ENCODE measurements at regions not wholly inside any gene's neighbourhood (a gene's known extent, or its start where the extent isn't known, plus 50 kb on each side); places are given as distances from the start of the nearest gene placed in this dataset.
"Not testable (repeated sequence)": the region's sequence is repeated elsewhere in the genome, so short reads cannot be mapped to it uniquely, and the experiment has no call there.

DNA sequence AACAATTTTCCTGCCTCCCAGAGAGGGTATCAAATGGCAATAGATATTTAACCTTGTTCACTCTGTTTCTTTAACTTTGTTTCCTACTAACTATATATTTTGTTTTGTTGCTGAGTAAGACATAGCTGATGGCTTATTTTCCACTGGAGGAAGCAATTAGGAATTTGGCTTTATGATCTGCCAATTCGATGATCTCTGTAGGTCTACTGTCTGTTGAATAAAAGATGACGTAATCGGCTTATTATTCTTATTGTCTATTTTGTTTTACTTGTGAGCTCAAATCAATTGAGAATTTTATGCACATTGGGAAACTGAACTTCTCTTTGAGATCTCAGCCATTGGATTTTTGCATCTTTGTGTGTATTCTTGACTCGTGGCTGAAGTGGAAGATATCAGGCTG lies 862.6 kb downstream of the EFNB2 start:
- H3K27me3 ChIP-seq (ENCODE audit: low read length) = no peaks in the 10 kb centered on the region
- H3K4me3 ChIP-seq (ENCODE audit: low read length) = no peak overlapping the region
- TF ChIP-seq EZH2phosphoT487 (IDR thresholded peaks at IDR 0.05; ENCODE audit: borderline replicate concordance, low read length) (no peak), EZH2 (IDR thresholded peaks at IDR 0.05; ENCODE audit: low read length, unreplicated experiment) (no peak)
- TF ChIP-seq, protein P1, sequence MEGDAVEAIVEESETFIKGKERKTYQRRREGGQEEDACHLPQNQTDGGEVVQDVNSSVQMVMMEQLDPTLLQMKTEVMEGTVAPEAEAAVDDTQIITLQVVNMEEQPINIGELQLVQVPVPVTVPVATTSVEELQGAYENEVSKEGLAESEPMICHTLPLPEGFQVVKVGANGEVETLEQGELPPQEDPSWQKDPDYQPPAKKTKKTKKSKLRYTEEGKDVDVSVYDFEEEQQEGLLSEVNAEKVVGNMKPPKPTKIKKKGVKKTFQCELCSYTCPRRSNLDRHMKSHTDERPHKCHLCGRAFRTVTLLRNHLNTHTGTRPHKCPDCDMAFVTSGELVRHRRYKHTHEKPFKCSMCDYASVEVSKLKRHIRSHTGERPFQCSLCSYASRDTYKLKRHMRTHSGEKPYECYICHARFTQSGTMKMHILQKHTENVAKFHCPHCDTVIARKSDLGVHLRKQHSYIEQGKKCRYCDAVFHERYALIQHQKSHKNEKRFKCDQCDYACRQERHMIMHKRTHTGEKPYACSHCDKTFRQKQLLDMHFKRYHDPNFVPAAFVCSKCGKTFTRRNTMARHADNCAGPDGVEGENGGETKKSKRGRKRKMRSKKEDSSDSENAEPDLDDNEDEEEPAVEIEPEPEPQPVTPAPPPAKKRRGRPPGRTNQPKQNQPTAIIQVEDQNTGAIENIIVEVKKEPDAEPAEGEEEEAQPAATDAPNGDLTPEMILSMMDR (conservative IDR thresholded peaks at IDR 0.05; ENCODE audit: low read depth, low read length) = no peak
- H3F3A ChIP-seq (ENCODE audit: low read length, unreplicated experiment) = no peaks in the 10 kb centered on the region
- ATAC-seq (no peak), DNase-seq (no peak)
- H3K9me3 ChIP-seq (ENCODE audit: low read length) = no peaks in the 10 kb centered on the region
- ChIA-PET POLR2A (ENCODE audit: unreplicated experiment) (no interaction called here), CTCF (no interaction called here)
- BruUV-seq (replicated peaks) = no TSS peak
- no peak overlapping the region for H2AFZ ChIP-seq (ENCODE audit: low read length)
- no peaks in the 10 kb centered on the region for H4K20me1 ChIP-seq (ENCODE audit: low read length)
- H3K9me2 ChIP-seq (replicated peaks; ENCODE audit: low read length) = no peaks in the 10 kb centered on the region
- H3K27ac ChIP-seq (ENCODE audit: low read length) = no peak overlapping the region
- H3K79me2 ChIP-seq (ENCODE audit: low read length) = no peaks in the 10 kb centered on the region
- H3K4me1 ChIP-seq (ENCODE audit: insufficient read depth, low read length) = no peaks in the 10 kb centered on the region
- H3K36me3 ChIP-seq (ENCODE audit: low read depth, low read length) = no peaks in the 10 kb centered on the region
- H3K4me2 ChIP-seq (ENCODE audit: low read length) = no peak overlapping the region
- intact Hi-C loops (cut with micrococcal nuclease) = no loop called here
- no peak overlapping the region for H3K9ac ChIP-seq (ENCODE audit: low read length)

DNA sequence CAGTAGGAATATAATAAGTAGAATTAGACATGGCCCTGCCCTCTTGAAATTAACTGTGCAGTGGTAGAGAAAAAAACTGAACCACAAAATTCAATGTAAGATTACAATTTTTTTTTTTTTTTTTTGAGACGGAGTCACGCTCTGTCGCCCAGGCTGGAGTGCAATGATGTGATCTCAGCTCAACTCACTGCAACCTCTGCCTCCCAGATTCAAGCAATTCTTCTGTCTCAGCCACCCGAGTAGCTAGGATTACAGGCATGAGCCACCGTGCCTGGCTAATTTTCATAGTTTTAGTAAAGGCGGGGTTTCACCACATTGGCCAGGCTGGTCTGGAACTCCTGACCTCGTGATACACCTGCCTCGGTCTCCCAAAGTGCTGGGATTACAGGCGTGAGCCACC lies 864.3 kb downstream of the EFNB2 start:
- POLR2A ChIA-PET (ENCODE audit: unreplicated experiment); BruUV-seq (replicated peaks); H2AFZ ChIP-seq (ENCODE audit: low read length): not testable (repeated sequence)

DNA sequence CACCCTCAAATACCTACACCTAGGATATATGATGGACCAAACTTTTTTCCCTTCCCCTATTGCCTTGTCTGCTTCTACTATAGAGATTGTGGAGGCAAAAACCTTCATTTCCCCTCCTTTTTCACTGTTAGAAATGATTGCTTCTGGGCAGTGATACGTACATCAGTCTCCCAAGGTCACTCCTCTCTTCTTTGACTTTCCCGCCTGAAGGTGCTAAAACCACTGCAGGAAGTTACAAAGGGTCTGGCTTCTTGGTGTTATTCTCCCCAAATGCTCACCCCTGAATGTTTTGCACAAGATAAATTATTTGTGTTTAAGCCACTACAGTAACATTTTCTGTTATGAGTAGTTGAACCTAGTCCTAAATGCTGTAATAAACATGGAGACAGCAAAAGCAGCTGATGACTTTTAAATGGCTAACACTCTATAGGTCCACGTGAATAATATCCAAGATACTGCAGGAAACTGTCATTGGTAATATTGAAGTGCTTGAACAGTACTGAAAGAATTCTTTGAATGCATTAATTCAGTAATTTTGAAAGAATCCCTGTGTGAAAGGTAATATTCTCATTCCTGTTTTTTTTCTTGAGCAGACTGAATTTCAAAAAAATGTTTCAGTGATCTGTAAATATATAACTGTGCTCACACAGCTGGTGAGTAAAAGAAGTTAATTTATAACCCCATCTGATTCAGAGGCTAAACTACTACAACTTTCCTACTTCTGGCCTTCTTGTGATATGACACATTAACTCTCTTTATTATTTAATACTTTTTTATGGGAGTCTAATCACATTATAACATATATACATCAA lies 865.1 kb downstream of the EFNB2 start:
- no peaks in the 10 kb centered on the region for H3K27me3 ChIP-seq (ENCODE audit: low read length)
- CTCF ChIA-PET = no interaction called here
- POLR2A ChIA-PET (ENCODE audit: unreplicated experiment) = no interaction called here
- H2AFZ ChIP-seq (ENCODE audit: low read length) = no peak overlapping the region
- intact Hi-C loops (cut with micrococcal nuclease) = no loop called here
- no peaks in the 10 kb centered on the region for H3K79me2 ChIP-seq (ENCODE audit: low read length)
- DNase-seq (no peak), ATAC-seq (no peak)
- no peaks in the 10 kb centered on the region for H3K9me3 ChIP-seq (ENCODE audit: low read length)
- BruUV-seq (replicated peaks) = no TSS peak
- no peaks in the 10 kb centered on the region for H3F3A ChIP-seq (ENCODE audit: low read length, unreplicated experiment)
- no peak overlapping the region for H3K27ac ChIP-seq (ENCODE audit: low read length)
- no peak overlapping the region for H3K9ac ChIP-seq (ENCODE audit: low read length)
- no peaks in the 10 kb centered on the region for H3K9me2 ChIP-seq (replicated peaks; ENCODE audit: low read length)
- H4K20me1 ChIP-seq (ENCODE audit: low read length) = no peaks in the 10 kb centered on the region
- no peaks in the 10 kb centered on the region for H3K36me3 ChIP-seq (ENCODE audit: low read depth, low read length)
- no peak overlapping the region for H3K4me2 ChIP-seq (ENCODE audit: low read length)
- no peaks in the 10 kb centered on the region for H3K4me1 ChIP-seq (ENCODE audit: insufficient read depth, low read length)
- TF ChIP-seq EZH2phosphoT487 (IDR thresholded peaks at IDR 0.05; ENCODE audit: borderline replicate concordance, low read length) (no peak), EZH2 (IDR thresholded peaks at IDR 0.05; ENCODE audit: low read length, unreplicated experiment) (no peak)
- TF ChIP-seq, protein P1 (conservative IDR thresholded peaks at IDR 0.05; ENCODE audit: low read depth, low read length) = no peak
- no peak overlapping the region for H3K4me3 ChIP-seq (ENCODE audit: low read length)

More for the DNA sequence above, 864.3 kb downstream of the EFNB2 start:
- H3K79me2 ChIP-seq (ENCODE audit: low read length); H3K27ac ChIP-seq (ENCODE audit: low read length); H3K9me3 ChIP-seq (ENCODE audit: low read length); H3K9ac ChIP-seq (ENCODE audit: low read length); H3K36me3 ChIP-seq (ENCODE audit: low read depth, low read length); H3K27me3 ChIP-seq (ENCODE audit: low read length); H4K20me1 ChIP-seq (ENCODE audit: low read length); H3K4me2 ChIP-seq (ENCODE audit: low read length); CTCF ChIA-PET; H3F3A ChIP-seq (ENCODE audit: low read length, unreplicated experiment); ATAC-seq; H3K4me1 ChIP-seq (ENCODE audit: insufficient read depth, low read length); H3K9me2 ChIP-seq (replicated peaks; ENCODE audit: low read length); H3K4me3 ChIP-seq (ENCODE audit: low read length); intact Hi-C loops (cut with micrococcal nuclease); DNase-seq: not testable (repeated sequence)
